Breast epithelium (tissue), 4 donors: ENCODE measurements at regions not wholly inside any gene's neighbourhood (a gene's known extent, or its start where the extent isn't known, plus 50 kb on each side); places are given as distances from the start of the nearest gene placed in this dataset.

Experiments used
- DNase-seq, 2 donors: peaks; one replicate each; pipeline ENCODE4 v3.0.0-alpha.2; 2019; ENCODE audit warnings: low spot score in 2 of 2
- H3K27ac ChIP-seq, 2 donors: fragments of 200-600 bp; sonication (generic) in 1 of 2; one replicate each; pipeline ENCODE4 v1.5.1; 2016 to 2019; ENCODE audit warnings: mild to moderate bottlenecking in 1 of 2
- H3K27me3 ChIP-seq, 2 donors: fragments of 200-600 bp; sonication (generic) in 1 of 2; one replicate each; pipeline versions ENCODE4 v1.5.1 to v1.6.0; 2017 to 2019; ENCODE audit warnings: control low read depth in 1 of 2, mild to moderate bottlenecking in 1 of 2
- H3K36me3 ChIP-seq: fragments of 200-600 bp; one replicate; pipeline ENCODE4 v1.5.1; 2019
- H3K4me1 ChIP-seq, 2 donors: fragments of 200-600 bp; sonication (generic); one replicate each; pipeline ENCODE4 v1.5.1; 2016 to 2019; ENCODE audit warnings: control low read depth in 1 of 2
- H3K4me3 ChIP-seq, 3 donors: fragments of 200-600 bp; sonication (generic); 1 replicate in 2 of 3; 2 replicates in 1 of 3; pipeline ENCODE4 v1.5.1; 2016 to 2019; ENCODE audit warnings: mild to moderate bottlenecking in 3 of 3, moderate library complexity in 2 of 3
- H3K9me3 ChIP-seq, 2 donors: fragments of 200-600 bp; sonication (generic) in 1 of 2; one replicate each; pipeline ENCODE4 v1.5.1; 2016 to 2019; ENCODE audit warnings: control low read depth in 1 of 2
- POLR2A ChIP-seq: fragments of 450-650 bp; IDR thresholded peaks from one replicate; pipeline ENCODE4 v1.6.1; 2016; ENCODE audit warnings: antibody characterized with exemption, mild to moderate bottlenecking, moderate library complexity
- POLR2AphosphoS5 ChIP-seq, 3 donors: sonication (generic); formaldehyde crosslinking; IDR thresholded peaks; one replicate each; pipeline ENCODE4 v1.6.1; 2017; ENCODE audit warnings: antibody characterized with exemption in 3 of 3
- intact Hi-C: fragments of 100-400 bp; cut with DNase I; formaldehyde crosslinking; loops from one replicate; pipeline ENCODE4 v1.15.1; 2023; ENCODE audit warnings: low total_unique reads
- TF ChIP-seq, protein P1 (sequence below), 3 donors: fragments of 450-650 bp; IDR thresholded peaks; one replicate each; pipeline ENCODE4 v1.5.1; 2016 to 2017; ENCODE audit warnings: antibody characterized with exemption in 3 of 3, mild to moderate bottlenecking in 3 of 3, moderate library complexity in 3 of 3

- DNase-seq = no peak
- no peaks in the 10 kb centered on the region for H3K36me3 ChIP-seq
- H3K27ac ChIP-seq = no peak overlapping the region
- H3K4me1 ChIP-seq = no peaks in the 10 kb centered on the region
- H3K9me3 ChIP-seq = no peaks in the 10 kb centered on the region
- no peak overlapping the region for H3K4me3 ChIP-seq
- TF ChIP-seq POLR2AphosphoS5 (IDR thresholded peaks at IDR 0.05) (no peak), POLR2A (no peak)
- TF ChIP-seq, protein P1, sequence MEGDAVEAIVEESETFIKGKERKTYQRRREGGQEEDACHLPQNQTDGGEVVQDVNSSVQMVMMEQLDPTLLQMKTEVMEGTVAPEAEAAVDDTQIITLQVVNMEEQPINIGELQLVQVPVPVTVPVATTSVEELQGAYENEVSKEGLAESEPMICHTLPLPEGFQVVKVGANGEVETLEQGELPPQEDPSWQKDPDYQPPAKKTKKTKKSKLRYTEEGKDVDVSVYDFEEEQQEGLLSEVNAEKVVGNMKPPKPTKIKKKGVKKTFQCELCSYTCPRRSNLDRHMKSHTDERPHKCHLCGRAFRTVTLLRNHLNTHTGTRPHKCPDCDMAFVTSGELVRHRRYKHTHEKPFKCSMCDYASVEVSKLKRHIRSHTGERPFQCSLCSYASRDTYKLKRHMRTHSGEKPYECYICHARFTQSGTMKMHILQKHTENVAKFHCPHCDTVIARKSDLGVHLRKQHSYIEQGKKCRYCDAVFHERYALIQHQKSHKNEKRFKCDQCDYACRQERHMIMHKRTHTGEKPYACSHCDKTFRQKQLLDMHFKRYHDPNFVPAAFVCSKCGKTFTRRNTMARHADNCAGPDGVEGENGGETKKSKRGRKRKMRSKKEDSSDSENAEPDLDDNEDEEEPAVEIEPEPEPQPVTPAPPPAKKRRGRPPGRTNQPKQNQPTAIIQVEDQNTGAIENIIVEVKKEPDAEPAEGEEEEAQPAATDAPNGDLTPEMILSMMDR (IDR thresholded peaks at IDR 0.05) = no peak
- no peaks in the 10 kb centered on the region for H3K27me3 ChIP-seq
- intact Hi-C loops = no loop called here
These were observed 69.5 kb upstream of the ANK2 start for GRCh38 chr4:112979881-112980421.

GRCh38 chr4:112982680-112983079, 66.8 kb upstream of the ANK2 start:
- Histone ChIP-seq H3K4me1 (no peaks in the 10 kb centered on the region), H3K27me3 (no peaks in the 10 kb centered on the region), H3K9me3 (no peaks in the 10 kb centered on the region), H3K4me3 (no peak overlapping the region), H3K36me3 (no peaks in the 10 kb centered on the region), H3K27ac (no peak overlapping the region)
- intact Hi-C loops = no loop called here
- no peak for DNase-seq
- no peak for TF ChIP-seq POLR2AphosphoS5 (IDR thresholded peaks at IDR 0.05)
- TF ChIP-seq, protein P1 (IDR thresholded peaks at IDR 0.05) = no peak
- no peak for TF ChIP-seq POLR2A

DNA sequence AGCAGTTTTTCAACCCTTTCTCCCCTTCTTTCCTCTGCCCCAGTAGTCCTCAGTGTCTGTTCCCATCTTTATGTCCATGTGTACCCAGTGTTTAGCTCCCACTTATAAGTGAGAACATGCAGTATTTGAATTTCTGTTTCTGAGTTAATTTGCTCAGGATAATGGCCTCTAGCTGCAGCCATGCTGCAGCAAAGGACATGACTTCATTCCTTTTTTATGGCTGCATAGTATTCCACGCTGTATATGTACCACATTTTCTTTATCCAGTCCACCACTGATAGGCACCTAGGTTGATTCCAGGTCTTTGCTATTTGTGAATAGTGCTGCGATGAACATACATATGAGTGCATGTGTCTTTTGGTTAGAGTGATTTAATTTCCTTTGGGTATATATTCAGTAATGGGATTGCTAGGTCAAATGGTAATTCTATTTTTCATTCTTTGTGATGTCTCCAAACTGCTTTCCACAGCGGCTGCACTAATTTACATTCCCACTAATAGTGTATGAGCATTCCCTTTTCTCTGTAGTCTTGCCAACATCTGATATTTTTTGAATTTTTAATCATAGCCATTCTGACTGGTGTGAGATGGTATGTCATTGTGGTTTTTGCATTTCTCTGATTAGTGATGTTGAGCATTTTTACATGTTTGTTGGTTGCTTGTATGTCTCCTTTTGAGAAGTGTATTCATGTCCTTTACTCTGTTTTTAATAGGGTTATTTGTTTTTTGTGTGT, 54.6 kb upstream of the ANK2 start:
- H3K4me3 ChIP-seq = no peak overlapping the region
- no peak overlapping the region for H3K27ac ChIP-seq
- intact Hi-C loops = no loop called here
- no peaks in the 10 kb centered on the region for H3K36me3 ChIP-seq
- peaks cover 0 to 6% of the 10 kb centered on the region in 2 donors for H3K9me3 ChIP-seq
- H3K27me3 ChIP-seq = no peaks in the 10 kb centered on the region
- no peak for TF ChIP-seq POLR2A
- no peaks in the 10 kb centered on the region for H3K4me1 ChIP-seq
- no peak for DNase-seq
